Astrocyte (in vitro differentiated cells and primary cell): ENCODE measurements at regions not wholly inside any gene's neighbourhood (a gene's known extent, or its start where the extent isn't known, plus 50 kb on each side); places are given as distances from the start of the nearest gene placed in this dataset.

ENCODE experiments used
- DNase-seq: peaks from one replicate; pipeline ENCODE4 v3.0.0-alpha.2; 2010; ENCODE audit warnings: low read depth
- FAIRE-seq: peaks from 2 replicates; lab custom pipeline; 2011; peaks lifted over from hg19 to GRCh38; lab: Jason Lieb, UNC
- H2AFZ ChIP-seq: 2 replicates; pipeline ENCODE4 v1.6.0; 2012; ENCODE audit warnings: low read depth, low read length, inconsistent platforms
- H3K27ac ChIP-seq: 2 replicates; pipeline ENCODE4 v1.5.1; 2011; ENCODE audit warnings: low read depth, low read length, inconsistent platforms
- H3K27me3 ChIP-seq: 2 replicates; pipeline ENCODE4 v1.6.0; 2011; ENCODE audit warnings: low read length, inconsistent platforms; ENCODE audit not compliant: insufficient read depth
- H3K36me3 ChIP-seq: 2 replicates; pipeline ENCODE4 v1.5.1; 2011; ENCODE audit warnings: low read length, inconsistent platforms; ENCODE audit not compliant: insufficient read depth
- H3K4me1 ChIP-seq: 2 replicates; pipeline ENCODE4 v1.5.1; 2011; ENCODE audit warnings: low read length, inconsistent platforms; ENCODE audit not compliant: insufficient read depth
- H3K4me2 ChIP-seq: 2 replicates; pipeline ENCODE4 v1.6.0; 2012; ENCODE audit warnings: low read length, inconsistent platforms
- H3K4me3 ChIP-seq: 2 replicates; pipeline ENCODE4 v1.5.1; 2011; ENCODE audit warnings: low read depth, mild to moderate bottlenecking, low read length, inconsistent platforms; ENCODE audit not compliant: insufficient read depth
- H3K79me2 ChIP-seq: 2 replicates; pipeline ENCODE4 v1.6.0; 2012; ENCODE audit warnings: mild to moderate bottlenecking, low read length, inconsistent platforms; ENCODE audit not compliant: insufficient read depth
- H3K9ac ChIP-seq: 2 replicates; pipeline ENCODE4 v1.6.0; 2012; ENCODE audit warnings: mild to moderate bottlenecking, low read length, inconsistent platforms
- H3K9me3 ChIP-seq: 2 replicates; pipeline ENCODE4 v1.5.1; 2012; ENCODE audit warnings: low read depth, mild to moderate bottlenecking, low read length, inconsistent platforms; ENCODE audit not compliant: insufficient read depth
- H4K20me1 ChIP-seq: 2 replicates; pipeline ENCODE4 v1.6.0; 2012; ENCODE audit warnings: low read length, inconsistent platforms; ENCODE audit not compliant: insufficient read depth
- H3K27ac Mint-ChIP-seq: one replicate; pipeline ENCODE4 v1.8.0; 2021; ENCODE audit warnings: mild to moderate bottlenecking, mixed read lengths; ENCODE audit not compliant: unreplicated experiment
- H3K27me3 Mint-ChIP-seq: one replicate; pipeline ENCODE4 v1.8.0; 2021; ENCODE audit warnings: low read depth, mixed read lengths; ENCODE audit not compliant: unreplicated experiment
- H3K36me3 Mint-ChIP-seq: one replicate; pipeline ENCODE4 v1.8.0; 2021; ENCODE audit warnings: low read depth, mixed read lengths; ENCODE audit not compliant: unreplicated experiment
- H3K4me1 Mint-ChIP-seq: one replicate; pipeline ENCODE4 v1.8.0; 2021; ENCODE audit warnings: low read depth, mixed read lengths; ENCODE audit not compliant: unreplicated experiment
- H3K4me3 Mint-ChIP-seq: one replicate; pipeline ENCODE4 v1.8.0; 2021; ENCODE audit warnings: mild to moderate bottlenecking, moderate library complexity, mixed read lengths; ENCODE audit not compliant: unreplicated experiment
- H3K9me3 Mint-ChIP-seq: one replicate; pipeline ENCODE4 v1.8.0; 2021; ENCODE audit warnings: mild to moderate bottlenecking, mixed read lengths; ENCODE audit not compliant: unreplicated experiment
- EZH2 ChIP-seq: IDR thresholded peaks from 2 replicates; pipeline ENCODE4 v1.6.1; 2012; ENCODE audit warnings: mild to moderate bottlenecking, low read length, inconsistent platforms; ENCODE audit not compliant: insufficient read depth
- TF ChIP-seq, protein P1 (sequence below): IDR thresholded peaks from 2 replicates; pipeline ENCODE4 v1.5.1; 2011; ENCODE audit warnings: low read depth, mild to moderate bottlenecking, inconsistent platforms, low read length, moderate library complexity; ENCODE audit not compliant: insufficient read depth

DNA sequence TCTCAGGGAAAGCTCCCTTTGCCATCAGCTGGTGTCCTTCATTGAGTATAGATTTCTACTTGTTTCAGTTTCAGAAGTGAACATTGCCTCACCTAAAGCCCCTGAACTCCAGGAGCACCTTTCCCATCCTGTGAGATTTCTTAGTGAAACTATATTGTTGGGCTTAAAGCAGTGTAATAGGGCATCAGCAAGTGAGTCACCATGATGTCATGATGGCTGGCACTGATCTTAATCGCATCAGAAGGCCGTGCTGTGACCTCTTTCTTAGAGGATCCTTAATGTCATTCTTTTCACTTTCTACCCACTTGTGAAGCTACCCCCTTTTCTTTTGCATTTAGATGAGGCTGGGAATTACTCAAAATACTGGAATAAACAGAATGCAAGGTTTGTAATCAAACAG, 401.3 kb downstream of the MTRR start:
- FAIRE-seq (no peak), DNase-seq (no peak)
- Histone ChIP-seq H3K27ac (no peak overlapping the region), H4K20me1 (no peaks in the 10 kb centered on the region), H3K27me3 (no peaks in the 10 kb centered on the region), H3K4me2 (no peak overlapping the region), H3K4me3 (no peak overlapping the region), H3K4me1 (no peaks in the 10 kb centered on the region), H3K9ac (no peak overlapping the region), H2AFZ (no peak overlapping the region), H3K9me3 (no peaks in the 10 kb centered on the region), H3K36me3 (no peaks in the 10 kb centered on the region), H3K79me2 (no peaks in the 10 kb centered on the region)
- H3K27me3 Mint-ChIP-seq, result peaks cover 6% of the 10 kb centered on the region
- H3K9me3 Mint-ChIP-seq, result peaks cover 2% of the 10 kb centered on the region
- no peak overlapping the region for H3K4me3 Mint-ChIP-seq
- no peaks in the 10 kb centered on the region for H3K4me1 Mint-ChIP-seq
- H3K36me3 Mint-ChIP-seq, result no peaks in the 10 kb centered on the region
- TF ChIP-seq, protein P1, sequence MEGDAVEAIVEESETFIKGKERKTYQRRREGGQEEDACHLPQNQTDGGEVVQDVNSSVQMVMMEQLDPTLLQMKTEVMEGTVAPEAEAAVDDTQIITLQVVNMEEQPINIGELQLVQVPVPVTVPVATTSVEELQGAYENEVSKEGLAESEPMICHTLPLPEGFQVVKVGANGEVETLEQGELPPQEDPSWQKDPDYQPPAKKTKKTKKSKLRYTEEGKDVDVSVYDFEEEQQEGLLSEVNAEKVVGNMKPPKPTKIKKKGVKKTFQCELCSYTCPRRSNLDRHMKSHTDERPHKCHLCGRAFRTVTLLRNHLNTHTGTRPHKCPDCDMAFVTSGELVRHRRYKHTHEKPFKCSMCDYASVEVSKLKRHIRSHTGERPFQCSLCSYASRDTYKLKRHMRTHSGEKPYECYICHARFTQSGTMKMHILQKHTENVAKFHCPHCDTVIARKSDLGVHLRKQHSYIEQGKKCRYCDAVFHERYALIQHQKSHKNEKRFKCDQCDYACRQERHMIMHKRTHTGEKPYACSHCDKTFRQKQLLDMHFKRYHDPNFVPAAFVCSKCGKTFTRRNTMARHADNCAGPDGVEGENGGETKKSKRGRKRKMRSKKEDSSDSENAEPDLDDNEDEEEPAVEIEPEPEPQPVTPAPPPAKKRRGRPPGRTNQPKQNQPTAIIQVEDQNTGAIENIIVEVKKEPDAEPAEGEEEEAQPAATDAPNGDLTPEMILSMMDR, result no peak
- TF ChIP-seq EZH2, result no peak
- H3K27ac Mint-ChIP-seq, result no peak overlapping the region

DNA sequence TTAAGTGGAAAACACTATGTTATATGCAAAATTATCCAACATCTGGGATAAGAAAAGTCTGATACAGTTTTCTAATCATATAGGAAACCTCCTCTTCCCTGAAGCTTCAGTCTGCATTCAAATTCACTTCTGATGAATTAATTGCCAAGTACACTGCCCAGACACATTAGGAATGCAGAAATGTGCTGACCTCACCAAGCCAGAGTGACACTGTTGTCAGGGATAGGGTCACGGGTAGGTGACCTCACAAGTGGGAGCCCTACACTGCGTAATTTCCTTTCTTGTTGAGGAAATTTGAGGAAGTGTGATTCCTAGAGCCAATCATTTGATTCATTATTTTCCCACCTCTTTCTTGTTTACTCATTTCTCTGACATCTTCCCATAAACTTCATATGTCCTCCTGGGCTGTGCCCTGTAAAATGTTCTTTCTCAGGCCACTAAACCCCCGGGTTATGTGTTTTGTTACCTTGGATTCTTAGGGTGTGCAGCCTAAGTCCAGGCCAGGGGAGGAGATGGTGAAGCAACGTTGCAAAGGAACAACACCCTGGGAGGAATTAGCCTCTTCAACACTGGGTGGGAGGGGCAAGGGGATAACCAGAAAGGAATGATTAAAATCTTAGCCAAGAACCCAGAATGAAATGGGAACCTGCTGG, 411.9 kb downstream of the MTRR start:
- no peak overlapping the region for H3K4me3 Mint-ChIP-seq

DNA sequence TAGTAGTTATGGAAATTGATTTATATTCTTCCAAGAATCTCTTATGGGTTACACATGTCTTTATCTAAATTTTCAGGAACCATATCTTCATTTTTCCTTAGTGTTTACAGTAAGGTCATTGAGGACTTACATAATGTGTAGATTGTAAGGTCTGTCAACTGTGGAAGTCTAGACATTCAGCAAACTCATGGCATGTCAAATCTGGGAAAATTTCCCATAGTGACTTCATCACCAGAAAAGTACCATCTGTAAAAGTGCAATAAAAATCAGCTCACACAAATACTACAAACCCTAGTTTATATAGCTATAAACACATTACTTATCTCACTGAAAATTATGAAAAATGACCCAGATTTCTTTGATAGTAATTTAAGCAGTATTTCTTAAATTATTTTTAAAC, 419.4 kb downstream of the MTRR start:
- no peak for DNase-seq

More for the DNA sequence above, 411.9 kb downstream of the MTRR start:
- H3K4me1 ChIP-seq, result no peaks in the 10 kb centered on the region
- no peak overlapping the region for H3K9ac ChIP-seq
- H3K9me3 ChIP-seq, result no peaks in the 10 kb centered on the region
- H3K27ac ChIP-seq, result no peak overlapping the region
- H3K79me2 ChIP-seq, result no peaks in the 10 kb centered on the region
- no peak overlapping the region for H2AFZ ChIP-seq
- H3K36me3 Mint-ChIP-seq, result no peaks in the 10 kb centered on the region
- H3K4me2 ChIP-seq, result no peak overlapping the region
- FAIRE-seq (no peak), DNase-seq (no peak)
- no peaks in the 10 kb centered on the region for H3K4me1 Mint-ChIP-seq
- H4K20me1 ChIP-seq, result no peaks in the 10 kb centered on the region
- no peaks in the 10 kb centered on the region for H3K36me3 ChIP-seq
- no peak overlapping the region for H3K4me3 ChIP-seq
- no peak overlapping the region for H3K27ac Mint-ChIP-seq
- no peak for TF ChIP-seq EZH2
- TF ChIP-seq, protein P1, result no peak
- no peaks in the 10 kb centered on the region for H3K27me3 Mint-ChIP-seq
- no peaks in the 10 kb centered on the region for H3K27me3 ChIP-seq
- no peaks in the 10 kb centered on the region for H3K9me3 Mint-ChIP-seq

More for the DNA sequence above, 419.4 kb downstream of the MTRR start:
- Mint-ChIP-seq H3K4me1 (no peaks in the 10 kb centered on the region), H3K36me3 (no peaks in the 10 kb centered on the region), H3K9me3 (no peaks in the 10 kb centered on the region), H3K27me3 (peaks cover 5% of the 10 kb centered on the region), H3K4me3 (no peak overlapping the region), H3K27ac (no peak overlapping the region)
- no peak for FAIRE-seq
- Histone ChIP-seq H3K79me2 (no peaks in the 10 kb centered on the region), H3K9me3 (no peaks in the 10 kb centered on the region), H3K9ac (no peak overlapping the region), H4K20me1 (no peaks in the 10 kb centered on the region), H3K27ac (no peak overlapping the region), H3K4me2 (no peak overlapping the region), H3K36me3 (no peaks in the 10 kb centered on the region), H3K4me3 (no peak overlapping the region), H2AFZ (no peak overlapping the region), H3K4me1 (no peaks in the 10 kb centered on the region), H3K27me3 (no peaks in the 10 kb centered on the region)
- TF ChIP-seq EZH2, result no peak
- TF ChIP-seq, protein P1, result no peak
